DND-41 (cell line): ENCODE measurements at regions not wholly inside any gene's neighbourhood (a gene's known extent, or its start where the extent isn't known, plus 50 kb on each side); places are given as distances from the start of the nearest gene placed in this dataset.

Experiments
- ATAC-seq: fragments of 200-7000 bp; cut with Tn5 transposase; 3 replicates; pipeline ENCODE4 v1.9.1; 2021; ENCODE audit warnings: low read depth; ENCODE audit not compliant: insufficient read depth
- DNase-seq: peaks from one replicate; pipeline ENCODE4 v3.0.0-alpha.2; 2020
- H2AFZ ChIP-seq: 2 replicates; pipeline ENCODE4 v1.6.0; 2012; ENCODE audit warnings: low read depth, low read length
- H3K27ac ChIP-seq: 2 replicates; pipeline ENCODE4 v1.5.1; 2012; ENCODE audit warnings: low read length, inconsistent platforms
- H3K27me3 ChIP-seq: fragments of 200-600 bp; sonication (generic); 2 replicates; pipeline ENCODE4 v1.6.0; 2012; ENCODE audit warnings: low read length, mild to moderate bottlenecking, inconsistent platforms; ENCODE audit not compliant: insufficient read depth, poor library complexity
- H3K36me3 ChIP-seq: 2 replicates; pipeline ENCODE4 v1.5.1; 2012; ENCODE audit warnings: low read length, inconsistent platforms; ENCODE audit not compliant: insufficient read depth
- H3K4me1 ChIP-seq: 2 replicates; pipeline ENCODE4 v1.5.1; 2012; ENCODE audit warnings: mild to moderate bottlenecking, low read length; ENCODE audit not compliant: insufficient read depth
- H3K4me2 ChIP-seq: 2 replicates; pipeline ENCODE4 v1.6.0; 2012; ENCODE audit warnings: mild to moderate bottlenecking, moderate library complexity, low read length, inconsistent platforms; ENCODE audit not compliant: insufficient read depth
- H3K4me3 ChIP-seq, 2 experiments: fragments of 200-600 bp in 1 of 2; shearing (Covaris generic) in 1 of 2; 2 replicates each; pipeline ENCODE4 v1.5.1; 2012 to 2016; ENCODE audit warnings: inconsistent platforms in 2 of 2, low read length in 2 of 2, mild to moderate bottlenecking in 2 of 2, low read depth in 1 of 2, moderate library complexity in 1 of 2
- H3K79me2 ChIP-seq: 2 replicates; pipeline ENCODE4 v1.6.0; 2012; ENCODE audit warnings: low read length, inconsistent platforms; ENCODE audit not compliant: insufficient read depth
- H3K9ac ChIP-seq: 2 replicates; pipeline ENCODE4 v1.6.0; 2012; ENCODE audit warnings: low read depth, mild to moderate bottlenecking, inconsistent platforms, low read length, moderate library complexity
- H3K9me3 ChIP-seq: 2 replicates; pipeline ENCODE4 v1.5.1; 2012; ENCODE audit warnings: low read length, moderate library complexity, mild to moderate bottlenecking, inconsistent platforms; ENCODE audit not compliant: insufficient read depth, severe bottlenecking
- H4K20me1 ChIP-seq: 2 replicates; pipeline ENCODE4 v1.6.0; 2012; ENCODE audit warnings: low read length; ENCODE audit not compliant: insufficient read depth
- CTCF ChIP-seq: IDR thresholded peaks from 2 replicates; pipeline ENCODE4 v1.5.1; 2012; ENCODE audit warnings: borderline replicate concordance, low read length, moderate library complexity, mild to moderate bottlenecking; ENCODE audit not compliant: poor library complexity, severe bottlenecking; ENCODE audit errors: extremely low read depth
- EZH2 ChIP-seq: IDR thresholded peaks from 3 replicates; pipeline ENCODE4 v1.6.1; 2012; ENCODE audit warnings: borderline replicate concordance, low read depth, mild to moderate bottlenecking, moderate library complexity, low read length, inconsistent platforms; ENCODE audit not compliant: severe bottlenecking

- peak; percentile 45 for DNase-seq
- Histone ChIP-seq H3K4me1 (no peaks in the 10 kb centered on the region), H3K9me3 (no peaks in the 10 kb centered on the region), H3K9ac (no peak overlapping the region), H3K4me3 (no peak overlapping the region), H3K27ac (no peak overlapping the region), H3K27me3 (peaks cover 4% of the 10 kb centered on the region), H3K79me2 (no peaks in the 10 kb centered on the region), H4K20me1 (no peaks in the 10 kb centered on the region), H3K36me3 (no peaks in the 10 kb centered on the region), H2AFZ (no peak overlapping the region), H3K4me2 (no peak overlapping the region)
- TF ChIP-seq CTCF, result peak; percentile 75
- TF ChIP-seq EZH2, result no peak
- ATAC-seq, result peak; percentile 88
These were observed 59.7 kb upstream of the KBTBD8 start for GRCh38 chr3:66938338-66938963.

GRCh38 chr3:66948041-66948440, 50.1 kb upstream of the KBTBD8 start:
- Histone ChIP-seq H3K4me1 (no peaks in the 10 kb centered on the region), H3K4me2 (no peak overlapping the region)
- ATAC-seq, result no peak

More at GRCh38 chr3:66948041-66948440, 50.1 kb upstream of the KBTBD8 start:
- H2AFZ ChIP-seq, result no peak overlapping the region
- H3K79me2 ChIP-seq, result no peaks in the 10 kb centered on the region
- no peak overlapping the region for H3K27ac ChIP-seq
- no peak overlapping the region for H3K9ac ChIP-seq
- no peak for TF ChIP-seq CTCF
- TF ChIP-seq EZH2, result no peak
- no peaks in the 10 kb centered on the region for H3K27me3 ChIP-seq
- H3K4me3 ChIP-seq, result no peak overlapping the region
- no peaks in the 10 kb centered on the region for H4K20me1 ChIP-seq
- no peaks in the 10 kb centered on the region for H3K36me3 ChIP-seq
- DNase-seq, result no peak
- H3K9me3 ChIP-seq, result no peaks in the 10 kb centered on the region
